ENCODE measurements at regions not wholly inside any gene's neighbourhood (a gene's known extent, or its start where the extent isn't known, plus 50 kb on each side); places are given as distances from the start of the nearest gene placed in this dataset.

DNA sequence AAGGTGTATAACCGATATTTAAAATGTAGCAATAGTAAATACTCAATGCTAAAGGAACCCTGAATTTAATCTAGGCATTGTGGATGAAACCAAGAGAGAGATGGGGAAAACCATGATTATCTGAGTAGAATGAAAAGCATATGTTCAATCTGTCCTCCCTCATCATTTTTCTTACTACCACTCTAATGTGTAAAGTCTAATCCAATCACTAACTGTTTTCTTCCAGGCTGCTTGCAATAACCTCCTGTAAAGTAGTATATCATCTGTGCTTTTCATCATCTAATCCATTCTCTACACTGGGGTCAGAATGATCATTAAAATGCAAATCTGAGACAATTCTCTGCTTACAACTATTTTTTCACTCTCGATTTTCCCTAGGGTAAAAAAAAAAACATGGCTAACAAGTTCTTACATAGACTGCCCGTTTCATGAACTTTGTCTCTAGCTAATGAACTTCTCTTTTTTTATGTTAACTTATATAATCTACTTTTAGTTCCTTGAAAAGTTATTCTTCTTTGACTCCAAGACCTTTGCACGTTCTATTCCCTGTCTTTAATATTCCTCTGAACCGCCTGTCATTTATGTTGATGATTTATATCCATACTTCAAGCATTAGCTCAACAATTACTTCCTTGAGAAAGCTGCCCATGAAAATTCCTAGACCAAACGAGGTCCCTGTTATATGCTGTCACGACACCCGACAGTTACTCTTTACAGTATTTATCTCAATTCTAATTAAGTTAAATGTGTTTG lies 94.7 kb upstream of the SLC8A1 start:
- no peaks in the 10 kb centered on the region for H3K36me3 ChIP-seq (ENCODE audit: insufficient read depth)
- WGBS, result 78% methylated on average over 8 of the region's 8 CpGs
- no peak for DNase-seq (ENCODE audit: extremely low spot score)
- H3K27ac ChIP-seq (ENCODE audit: low read depth), result no peak overlapping the region
- H3K4me3 ChIP-seq (ENCODE audit: low read depth, low read length), result no peak overlapping the region
- H3K4me1 ChIP-seq (ENCODE audit: insufficient read depth), result no peaks in the 10 kb centered on the region

DNA sequence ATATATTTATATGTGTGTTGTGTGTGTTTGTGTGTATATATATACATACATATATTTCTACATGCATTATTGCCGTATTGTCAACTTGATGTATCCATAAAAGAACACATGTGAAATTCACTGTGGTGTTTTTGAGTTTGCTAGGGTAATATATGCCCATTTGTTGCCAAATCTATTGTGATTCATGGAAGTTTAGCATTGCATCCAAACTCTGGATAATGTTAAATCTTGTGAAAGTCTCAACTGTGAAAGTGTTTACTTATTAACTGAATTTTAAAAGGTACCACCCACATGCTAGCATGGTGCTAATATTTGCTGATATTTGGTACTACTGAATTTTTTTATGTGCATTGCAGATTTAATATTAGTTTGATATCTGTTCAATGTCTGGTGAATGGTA lies 96.6 kb upstream of the SLC8A1 start:
- Histone ChIP-seq H3K4me3 (ENCODE audit: low read depth, low read length) (no peak overlapping the region), H3K36me3 (ENCODE audit: insufficient read depth) (no peaks in the 10 kb centered on the region), H3K4me1 (ENCODE audit: insufficient read depth) (no peaks in the 10 kb centered on the region), H3K27ac (ENCODE audit: low read depth) (no peak overlapping the region)
- DNase-seq (ENCODE audit: extremely low spot score), result no peak
- 98% methylated on average over 1 of the region's 1 CpG for WGBS

DNA sequence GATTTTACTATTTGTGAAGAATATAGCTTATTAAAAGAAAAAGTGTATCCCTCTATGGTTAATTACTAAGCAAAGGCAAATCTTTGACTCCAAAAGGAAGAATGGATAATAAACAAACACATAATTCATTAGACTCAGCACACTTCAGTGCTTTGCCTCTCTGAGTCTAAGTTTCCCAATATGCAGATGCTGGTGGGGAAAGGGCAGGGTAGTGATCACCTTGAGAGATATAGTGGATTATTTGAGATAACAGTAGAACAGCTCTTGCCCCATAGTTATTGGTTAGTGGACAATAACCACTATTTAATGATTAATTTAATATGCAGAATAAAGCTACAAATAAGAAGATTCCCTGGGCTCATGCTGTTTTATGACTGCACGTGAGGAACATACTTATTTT lies 98.2 kb upstream of the SLC8A1 start:
- WGBS, result 97% methylated on average over 1 of the region's 1 CpG
- Histone ChIP-seq H3K36me3 (ENCODE audit: insufficient read depth) (no peaks in the 10 kb centered on the region), H3K27ac (ENCODE audit: low read depth) (no peak overlapping the region), H3K4me1 (ENCODE audit: insufficient read depth) (no peaks in the 10 kb centered on the region), H3K4me3 (ENCODE audit: low read depth, low read length) (no peak overlapping the region)
- DNase-seq (ENCODE audit: extremely low spot score), result no peak

DNA sequence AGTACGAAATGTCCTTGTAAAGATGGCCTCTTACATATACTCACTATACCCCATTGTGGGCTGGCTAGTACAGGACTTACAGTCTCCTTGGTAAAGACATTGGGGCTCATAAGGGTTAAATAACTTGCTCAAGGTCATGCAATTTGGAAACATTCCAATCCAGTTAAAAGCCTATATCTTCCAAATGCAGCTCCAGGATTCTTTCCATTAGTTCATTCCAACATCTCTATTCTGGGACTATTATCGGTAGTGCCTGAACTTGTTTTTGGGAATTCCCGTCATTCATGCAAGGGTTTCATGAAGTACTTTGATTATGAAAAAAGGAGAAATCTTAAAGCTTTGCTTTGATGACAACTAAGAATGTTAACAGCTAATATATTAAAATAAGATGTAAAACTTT lies 99.2 kb upstream of the SLC8A1 start:
- 89% methylated on average over 3 of the region's 3 CpGs for WGBS

DNA sequence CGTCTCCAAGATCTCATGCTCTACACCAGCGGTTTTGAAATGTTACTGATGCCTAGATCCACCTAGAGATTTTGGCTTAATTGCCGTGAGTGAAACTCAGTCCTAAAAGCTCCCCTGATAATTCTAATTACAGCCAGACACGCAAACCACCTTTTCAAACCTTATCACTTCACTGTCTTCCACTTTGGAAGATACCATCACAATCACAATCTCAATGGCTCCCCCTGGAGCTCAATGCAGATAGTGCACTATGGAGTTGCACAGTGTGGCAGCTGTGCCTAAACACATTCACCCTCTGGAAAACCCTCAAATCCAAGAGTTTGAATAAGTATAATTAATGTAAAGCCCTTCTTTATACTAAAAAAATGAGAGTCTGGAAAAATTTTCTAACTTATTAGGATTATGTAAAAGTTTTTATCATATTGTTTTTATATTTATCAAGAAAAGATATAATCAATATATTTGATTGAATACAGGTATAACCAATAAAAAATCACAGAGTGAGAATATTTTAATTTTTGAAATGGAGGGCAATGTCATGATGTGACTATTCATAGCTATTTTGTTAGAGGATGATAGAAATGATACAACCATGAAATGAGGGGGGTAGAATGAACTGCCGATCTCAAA lies 102.9 kb upstream of the SLC8A1 start:
- 78% methylated on average over 5 of the region's 5 CpGs for WGBS
- no peak for DNase-seq (ENCODE audit: extremely low spot score)

More for the DNA sequence above, 99.2 kb upstream of the SLC8A1 start:
- Histone ChIP-seq H3K4me1 (ENCODE audit: insufficient read depth) (no peaks in the 10 kb centered on the region), H3K36me3 (ENCODE audit: insufficient read depth) (no peaks in the 10 kb centered on the region), H3K27ac (ENCODE audit: low read depth) (no peak overlapping the region), H3K4me3 (ENCODE audit: low read depth, low read length) (no peak overlapping the region)
- DNase-seq (ENCODE audit: extremely low spot score), result no peak

GRCh38 chr2:40556293-40556692 lies 104.4 kb upstream of the SLC8A1 start:
- Histone ChIP-seq H3K27ac (ENCODE audit: low read depth) (no peak overlapping the region), H3K36me3 (ENCODE audit: insufficient read depth) (no peaks in the 10 kb centered on the region), H3K4me3 (ENCODE audit: low read depth, low read length) (no peak overlapping the region), H3K4me1 (ENCODE audit: insufficient read depth) (no peaks in the 10 kb centered on the region)
- WGBS, result 49% methylated on average over 2 of the region's 2 CpGs
- DNase-seq (ENCODE audit: extremely low spot score), result no peak

More for the DNA sequence above, 102.9 kb upstream of the SLC8A1 start:
- H3K4me3 ChIP-seq (ENCODE audit: low read depth, low read length), result no peak overlapping the region
- no peak overlapping the region for H3K27ac ChIP-seq (ENCODE audit: low read depth)
- no peaks in the 10 kb centered on the region for H3K4me1 ChIP-seq (ENCODE audit: insufficient read depth)
- no peaks in the 10 kb centered on the region for H3K36me3 ChIP-seq (ENCODE audit: insufficient read depth)

GRCh38 chr2:40556739-40557138 lies 104.8 kb upstream of the SLC8A1 start:
- 91% methylated on average over 6 of the region's 6 CpGs for WGBS
- Histone ChIP-seq H3K36me3 (ENCODE audit: insufficient read depth) (no peaks in the 10 kb centered on the region), H3K4me3 (ENCODE audit: low read depth, low read length) (no peak overlapping the region), H3K27ac (ENCODE audit: low read depth) (no peak overlapping the region), H3K4me1 (ENCODE audit: insufficient read depth) (no peaks in the 10 kb centered on the region)
- DNase-seq (ENCODE audit: extremely low spot score), result no peak

DNA sequence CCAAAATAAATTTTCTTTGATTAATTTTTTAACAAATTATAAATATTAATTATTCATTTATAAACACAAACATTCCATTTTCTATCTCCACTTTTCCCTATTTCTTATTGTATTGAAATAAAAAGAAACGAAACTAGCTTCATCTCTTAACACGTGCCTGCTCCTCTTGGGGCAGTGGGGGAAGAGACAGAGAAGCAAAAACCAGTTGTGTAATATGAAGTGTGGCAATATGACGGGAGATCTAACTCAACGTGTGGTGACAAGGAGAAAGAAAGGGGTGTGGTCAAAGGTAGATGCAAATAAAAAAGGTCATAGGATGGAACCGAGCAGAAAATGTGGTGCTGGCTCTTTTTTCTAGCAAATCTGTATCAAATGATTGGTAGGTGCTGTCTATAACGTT lies 106.9 kb upstream of the SLC8A1 start:
- DNase-seq (ENCODE audit: extremely low spot score), result no peak
- Histone ChIP-seq H3K36me3 (ENCODE audit: insufficient read depth) (no peaks in the 10 kb centered on the region), H3K27ac (ENCODE audit: low read depth) (no peak overlapping the region), H3K4me3 (ENCODE audit: low read depth, low read length) (no peak overlapping the region), H3K4me1 (ENCODE audit: insufficient read depth) (no peaks in the 10 kb centered on the region)
- 88% methylated on average over 6 of the region's 6 CpGs for WGBS

DNA sequence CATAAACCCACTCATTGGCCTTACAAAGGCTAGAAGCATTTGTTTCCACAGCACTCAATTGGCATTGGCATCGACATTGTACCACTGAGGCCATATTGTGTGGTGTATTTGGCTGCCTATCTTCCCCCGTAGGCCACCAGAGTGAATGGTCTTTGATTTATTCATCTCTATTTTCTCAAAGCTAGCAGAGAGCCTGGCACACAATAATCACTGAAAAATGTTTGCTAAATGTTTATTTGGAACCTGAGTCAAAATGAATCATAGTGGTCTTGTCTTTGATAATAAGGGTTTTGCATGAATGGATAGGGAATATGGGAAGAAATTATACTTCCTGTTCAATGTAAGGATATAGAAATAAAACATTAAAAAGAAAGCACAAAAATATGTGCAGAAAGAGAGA lies 107.3 kb upstream of the SLC8A1 start:
- 91% methylated on average over 2 of the region's 2 CpGs for WGBS
- no peak overlapping the region for H3K4me3 ChIP-seq (ENCODE audit: low read depth, low read length)
- no peak for DNase-seq (ENCODE audit: extremely low spot score)
- no peaks in the 10 kb centered on the region for H3K4me1 ChIP-seq (ENCODE audit: insufficient read depth)
- H3K27ac ChIP-seq (ENCODE audit: low read depth), result no peak overlapping the region
- H3K36me3 ChIP-seq (ENCODE audit: insufficient read depth), result no peaks in the 10 kb centered on the region

DNA sequence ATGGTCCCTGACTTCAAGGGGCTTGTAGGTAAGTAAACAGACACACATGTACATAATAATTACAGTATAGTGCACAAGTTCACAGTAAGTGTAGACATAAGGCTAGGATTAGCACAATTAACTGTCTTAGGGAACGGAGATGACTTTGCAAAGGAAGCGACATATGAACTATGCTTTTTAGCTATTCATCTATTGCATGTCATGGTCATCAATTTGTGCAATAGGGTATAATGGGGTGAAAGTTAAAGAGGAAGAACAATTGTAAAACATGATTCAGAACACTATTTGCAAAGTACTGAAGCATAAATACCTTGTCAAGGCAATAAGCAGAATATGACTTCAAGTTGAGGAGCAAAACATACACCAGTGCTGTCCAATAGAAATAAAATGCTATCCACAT lies 112.3 kb upstream of the SLC8A1 start:
- DNase-seq (ENCODE audit: extremely low spot score), result no peak
- Histone ChIP-seq H3K4me3 (ENCODE audit: low read depth, low read length) (no peak overlapping the region), H3K27ac (ENCODE audit: low read depth) (no peak overlapping the region), H3K36me3 (ENCODE audit: insufficient read depth) (no peaks in the 10 kb centered on the region), H3K4me1 (ENCODE audit: insufficient read depth) (no peaks in the 10 kb centered on the region)
- 74% methylated on average over 2 of the region's 2 CpGs for WGBS

GRCh38 chr2:40579247-40579646 lies 127.4 kb upstream of the SLC8A1 start:
- DNase-seq (ENCODE audit: extremely low spot score), result no peak
- Histone ChIP-seq H3K4me1 (ENCODE audit: insufficient read depth) (no peaks in the 10 kb centered on the region), H3K27ac (ENCODE audit: low read depth) (no peak overlapping the region), H3K4me3 (ENCODE audit: low read depth, low read length) (no peak overlapping the region), H3K36me3 (ENCODE audit: insufficient read depth) (no peaks in the 10 kb centered on the region)
- WGBS, result 70% methylated on average over 1 of the region's 1 CpG

DNA sequence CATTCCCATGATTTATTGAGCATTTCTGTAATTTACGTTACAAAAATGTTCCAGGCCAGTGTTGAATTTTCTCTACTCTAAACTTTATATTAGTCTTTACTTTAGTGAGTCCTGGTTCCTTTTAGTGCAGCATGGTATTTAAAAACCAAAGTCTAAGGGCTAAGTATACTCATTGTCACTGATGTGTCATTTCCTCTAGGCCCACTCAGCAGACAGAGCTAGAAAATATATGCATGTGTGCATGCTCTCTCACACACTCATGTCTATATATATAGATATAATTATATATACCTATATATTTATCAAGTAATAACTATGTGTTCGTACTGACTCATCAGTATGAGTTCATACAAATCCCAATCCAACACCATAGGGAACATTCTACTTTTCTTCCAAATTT lies 132.5 kb upstream of the SLC8A1 start:
- H3K27ac ChIP-seq (ENCODE audit: low read depth), result no peak overlapping the region
- H3K36me3 ChIP-seq (ENCODE audit: insufficient read depth), result no peaks in the 10 kb centered on the region
- H3K4me3 ChIP-seq (ENCODE audit: low read depth, low read length), result no peak overlapping the region
- H3K4me1 ChIP-seq (ENCODE audit: insufficient read depth), result no peaks in the 10 kb centered on the region
- 95% methylated on average over 2 of the region's 2 CpGs for WGBS
- no peak for DNase-seq (ENCODE audit: extremely low spot score)

GRCh38 chr2:40591774-40592173 lies 139.9 kb upstream of the SLC8A1 start:
- no peak overlapping the region for H3K4me3 ChIP-seq (ENCODE audit: low read depth, low read length)
- no peak for DNase-seq (ENCODE audit: extremely low spot score)
- 30% methylated on average over 3 of the region's 3 CpGs for WGBS
- H3K4me1 ChIP-seq (ENCODE audit: insufficient read depth), result no peaks in the 10 kb centered on the region
- no peaks in the 10 kb centered on the region for H3K36me3 ChIP-seq (ENCODE audit: insufficient read depth)
- H3K27ac ChIP-seq (ENCODE audit: low read depth), result no peak overlapping the region

DNA sequence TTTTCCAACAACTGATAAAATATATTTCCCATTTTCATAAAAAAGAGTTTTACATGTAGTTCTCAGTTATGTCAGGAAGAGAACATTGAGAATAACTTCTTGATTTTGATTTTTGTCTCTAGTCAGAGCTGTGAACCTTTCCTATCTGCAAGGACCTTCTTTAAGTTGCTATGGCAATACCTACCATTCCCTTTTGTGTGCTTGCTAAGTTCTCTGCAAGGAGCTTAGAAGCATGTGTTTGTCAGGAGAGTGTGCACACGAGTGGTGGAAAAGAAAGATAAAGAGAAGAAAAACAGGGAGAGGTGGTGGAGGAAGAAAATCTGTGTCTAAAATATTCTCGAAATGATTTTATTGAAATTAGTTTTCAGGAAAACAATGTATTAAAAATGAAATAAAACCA lies 140.3 kb upstream of the SLC8A1 start:
- Histone ChIP-seq H3K4me1 (ENCODE audit: insufficient read depth) (no peaks in the 10 kb centered on the region), H3K27ac (ENCODE audit: low read depth) (no peak overlapping the region), H3K36me3 (ENCODE audit: insufficient read depth) (no peaks in the 10 kb centered on the region), H3K4me3 (ENCODE audit: low read depth, low read length) (no peak overlapping the region)
- WGBS, result 51% methylated on average over 2 of the region's 2 CpGs
- DNase-seq (ENCODE audit: extremely low spot score), result no peak
